ENCODE measurements at regions not wholly inside any gene's neighbourhood (a gene's known extent, or its start where the extent isn't known, plus 50 kb on each side); places are given as distances from the start of the nearest gene placed in this dataset.

DNA sequence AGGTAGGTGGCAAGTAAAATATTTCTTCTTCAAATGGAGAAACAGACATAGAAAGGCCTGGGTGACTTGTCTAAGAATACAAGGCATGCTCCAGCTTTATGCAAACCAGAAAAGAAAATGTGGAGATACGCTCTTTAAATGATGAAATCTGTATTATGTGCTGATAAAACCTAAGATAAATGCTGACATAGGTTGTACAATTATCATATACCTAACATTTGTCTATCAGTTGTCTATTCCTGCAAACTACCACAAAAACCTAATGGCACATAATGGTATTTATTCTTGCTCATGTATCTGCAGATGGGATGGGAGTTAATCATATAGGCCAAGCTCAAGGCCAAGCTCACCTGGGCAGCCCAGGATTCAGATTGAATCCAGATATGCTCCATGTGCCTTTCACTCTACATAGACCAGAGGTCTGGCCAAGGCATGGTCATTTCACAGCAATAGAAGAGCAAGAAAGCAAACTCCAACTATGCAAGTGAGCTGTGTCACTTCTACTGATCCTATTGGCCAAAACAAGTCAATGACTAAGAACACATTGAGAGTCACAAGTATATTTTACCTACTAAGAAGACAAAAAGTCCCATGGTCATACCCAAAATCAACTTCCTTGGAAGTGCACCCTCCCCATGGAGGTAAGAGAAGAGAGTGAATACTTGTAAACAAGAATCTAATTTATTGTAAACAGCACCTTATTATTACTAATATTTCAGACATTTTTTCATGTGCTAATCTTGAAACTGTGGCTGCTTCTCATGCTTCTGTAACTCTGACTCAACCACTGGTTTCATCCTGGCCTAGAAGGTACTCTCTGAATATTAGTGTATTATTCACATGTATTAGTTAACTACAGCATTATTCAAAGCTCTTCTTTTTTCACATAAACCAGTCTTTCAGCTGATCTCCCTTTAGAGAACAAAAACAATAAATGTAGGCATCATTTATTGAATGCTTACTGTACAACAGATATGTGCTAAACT, 270.7 kb upstream of the SOX9 start:
- CTCF ChIA-PET: no interaction called here
- H3K9me3 Mint-ChIP-seq: peaks cover 0 to 10% (median 5%) of the 10 kb centered on the region in 5 donors
- no peak overlapping the region for H3K4me3 ChIP-seq (ENCODE audit: low read length)
- H3K27me3 ChIP-seq (ENCODE audit: insufficient read depth, low read length, poor library complexity, severe bottlenecking): no peaks in the 10 kb centered on the region
- no peak for DNase-seq
- H3K36me3 ChIP-seq (ENCODE audit: insufficient read depth, low read length): no peaks in the 10 kb centered on the region
- H3K4me1 ChIP-seq (ENCODE audit: insufficient read depth, low read length): no peaks in the 10 kb centered on the region
- no peak overlapping the region for H3K27ac ChIP-seq (ENCODE audit: low read depth, low read length)
- POLR2A ChIA-PET: no interaction called here
- H3K36me3 Mint-ChIP-seq: no peaks in the 10 kb centered on the region
- H3K9me3 ChIP-seq (ENCODE audit: low read length): no peaks in the 10 kb centered on the region
- H3K27me3 Mint-ChIP-seq: peaks cover 0 to 2% of the 10 kb centered on the region in 2 donors
- H3K27ac Mint-ChIP-seq: no peak overlapping the region
- no peak overlapping the region for H3K4me3 Mint-ChIP-seq
- H3K4me1 Mint-ChIP-seq: no peaks in the 10 kb centered on the region

DNA sequence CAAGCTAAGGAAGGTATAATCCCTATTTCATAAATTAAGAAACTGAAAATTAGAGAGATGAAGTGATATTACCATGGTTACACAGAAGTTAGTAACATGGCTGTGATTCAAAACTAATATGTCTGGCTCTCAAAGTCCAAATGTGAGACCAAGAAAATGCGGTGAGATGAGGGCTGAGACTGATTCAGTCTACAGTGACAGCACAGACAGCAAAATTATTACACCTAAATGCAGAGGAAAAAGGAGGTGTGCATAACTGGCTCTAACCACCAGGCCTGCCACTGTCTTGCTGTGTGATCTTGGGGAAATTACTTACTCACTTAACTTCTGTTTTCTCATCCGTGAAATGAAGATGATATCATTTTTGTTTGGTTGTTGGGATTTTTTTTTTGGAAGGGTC, 270.0 kb upstream of the SOX9 start:
- no peaks in the 10 kb centered on the region for H3K27me3 ChIP-seq (ENCODE audit: insufficient read depth, low read length, poor library complexity, severe bottlenecking)
- H3K4me3 ChIP-seq (ENCODE audit: low read length): no peak overlapping the region
- Mint-ChIP-seq H3K27ac (no peak overlapping the region), H3K4me1 (no peaks in the 10 kb centered on the region), H3K4me3 (no peak overlapping the region), H3K36me3 (no peaks in the 10 kb centered on the region), H3K9me3 (peaks cover 0 to 9% (median 5%) of the 10 kb centered on the region in 5 donors), H3K27me3 (peaks cover 0 to 2% of the 10 kb centered on the region in 2 donors)
- no peaks in the 10 kb centered on the region for H3K36me3 ChIP-seq (ENCODE audit: insufficient read depth, low read length)
- no peaks in the 10 kb centered on the region for H3K4me1 ChIP-seq (ENCODE audit: insufficient read depth, low read length)
- H3K9me3 ChIP-seq (ENCODE audit: low read length): no peaks in the 10 kb centered on the region
- no peak overlapping the region for H3K27ac ChIP-seq (ENCODE audit: low read depth, low read length)
- CTCF ChIA-PET: no interaction called here
- POLR2A ChIA-PET: no interaction called here
- no peak for DNase-seq

- Histone ChIP-seq H3K9me3 (ENCODE audit: low read length) (no peaks in the 10 kb centered on the region), H3K4me3 (ENCODE audit: low read length) (no peak overlapping the region), H3K27me3 (ENCODE audit: insufficient read depth, low read length, poor library complexity, severe bottlenecking) (no peaks in the 10 kb centered on the region), H3K4me1 (ENCODE audit: insufficient read depth, low read length) (no peaks in the 10 kb centered on the region), H3K27ac (ENCODE audit: low read depth, low read length) (no peak overlapping the region), H3K36me3 (ENCODE audit: insufficient read depth, low read length) (no peaks in the 10 kb centered on the region)
- peaks cover 0 to 2% of the 10 kb centered on the region in 2 donors for H3K27me3 Mint-ChIP-seq
- H3K36me3 Mint-ChIP-seq: no peaks in the 10 kb centered on the region
- no peaks in the 10 kb centered on the region for H3K4me1 Mint-ChIP-seq
- CTCF ChIA-PET: no interaction called here
- no peak for DNase-seq
- H3K27ac Mint-ChIP-seq: no peak overlapping the region
- POLR2A ChIA-PET: no interaction called here
- no peak overlapping the region for H3K4me3 Mint-ChIP-seq
- H3K9me3 Mint-ChIP-seq: peaks cover 0 to 5% (median 3%) of the 10 kb centered on the region in 5 donors
These were observed 265.8 kb upstream of the SOX9 start for GRCh38 chr17:71855010-71855409.

DNA sequence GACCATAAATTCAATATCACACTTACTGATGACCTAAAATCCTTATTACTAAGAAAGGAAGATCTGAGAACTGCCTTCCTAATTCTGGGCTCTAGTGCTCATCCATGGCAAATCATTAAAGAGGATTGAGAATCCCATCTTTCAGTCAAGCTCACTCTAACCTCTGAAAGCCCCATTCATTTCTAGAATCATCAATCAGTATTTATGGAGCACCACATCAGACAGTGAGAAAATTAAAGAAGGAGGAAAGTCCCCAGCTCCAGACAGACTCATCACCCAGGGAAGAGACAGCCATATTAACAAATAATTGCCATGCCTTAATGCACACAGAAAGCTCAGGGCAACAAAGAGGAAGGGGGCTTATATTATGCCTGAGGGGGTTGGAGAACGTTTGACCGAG, 256.1 kb upstream of the SOX9 start:
- Mint-ChIP-seq H3K27me3 (peaks cover 0 to 1% of the 10 kb centered on the region in 2 donors), H3K27ac (no peak overlapping the region), H3K9me3 (peaks cover 0 to 4% (median 2%) of the 10 kb centered on the region in 5 donors), H3K4me3 (no peak overlapping the region), H3K36me3 (no peaks in the 10 kb centered on the region), H3K4me1 (no peaks in the 10 kb centered on the region)
- H3K4me3 ChIP-seq (ENCODE audit: low read length): no peak overlapping the region
- H3K27ac ChIP-seq (ENCODE audit: low read depth, low read length): no peak overlapping the region
- ChIA-PET POLR2A (no interaction called here), CTCF (no interaction called here)
- no peak for DNase-seq
- no peaks in the 10 kb centered on the region for H3K4me1 ChIP-seq (ENCODE audit: insufficient read depth, low read length)
- H3K9me3 ChIP-seq (ENCODE audit: low read length): no peaks in the 10 kb centered on the region
- H3K36me3 ChIP-seq (ENCODE audit: insufficient read depth, low read length): no peaks in the 10 kb centered on the region
- H3K27me3 ChIP-seq (ENCODE audit: insufficient read depth, low read length, poor library complexity, severe bottlenecking): no peaks in the 10 kb centered on the region

GRCh38 chr17:71866095-71866494, 254.7 kb upstream of the SOX9 start:
- POLR2A ChIA-PET: no interaction called here

GRCh38 chr17:71869293-71869692, 251.5 kb upstream of the SOX9 start:
- Histone ChIP-seq H3K4me1 (ENCODE audit: insufficient read depth, low read length) (no peaks in the 10 kb centered on the region), H3K27me3 (ENCODE audit: insufficient read depth, low read length, poor library complexity, severe bottlenecking) (no peaks in the 10 kb centered on the region), H3K27ac (ENCODE audit: low read depth, low read length) (no peak overlapping the region), H3K36me3 (ENCODE audit: insufficient read depth, low read length) (no peaks in the 10 kb centered on the region), H3K4me3 (ENCODE audit: low read length) (no peak overlapping the region), H3K9me3 (ENCODE audit: low read length) (no peaks in the 10 kb centered on the region)
- Mint-ChIP-seq H3K36me3 (no peaks in the 10 kb centered on the region), H3K4me3 (no peak overlapping the region), H3K27me3 (peaks cover 0 to 1% of the 10 kb centered on the region in 2 donors), H3K27ac (no peak overlapping the region), H3K4me1 (no peaks in the 10 kb centered on the region), H3K9me3 (peaks cover 0 to 5% (median 2%) of the 10 kb centered on the region in 5 donors)
- ChIA-PET POLR2A (no interaction called here), CTCF (no interaction called here)
- no peak for DNase-seq

More at GRCh38 chr17:71866095-71866494, 254.7 kb upstream of the SOX9 start:
- Mint-ChIP-seq H3K4me3 (no peak overlapping the region), H3K27ac (peak overlapping the region in 1 of 8 donors; percentile 66), H3K36me3 (no peaks in the 10 kb centered on the region), H3K27me3 (peaks cover 0 to 1% of the 10 kb centered on the region in 2 donors), H3K9me3 (peaks cover 0 to 3% (median 0%) of the 10 kb centered on the region in 5 donors), H3K4me1 (no peaks in the 10 kb centered on the region)
- H3K9me3 ChIP-seq (ENCODE audit: low read length): no peaks in the 10 kb centered on the region
- no peaks in the 10 kb centered on the region for H3K27me3 ChIP-seq (ENCODE audit: insufficient read depth, low read length, poor library complexity, severe bottlenecking)
- H3K4me1 ChIP-seq (ENCODE audit: insufficient read depth, low read length): no peaks in the 10 kb centered on the region
- no peak overlapping the region for H3K4me3 ChIP-seq (ENCODE audit: low read length)
- H3K27ac ChIP-seq (ENCODE audit: low read depth, low read length): no peak overlapping the region
- no peak for DNase-seq
- no peaks in the 10 kb centered on the region for H3K36me3 ChIP-seq (ENCODE audit: insufficient read depth, low read length)
- CTCF ChIA-PET: no interaction called here

- no peak overlapping the region for H3K4me3 Mint-ChIP-seq
- H3K9me3 Mint-ChIP-seq: peaks cover 0 to 5% (median 3%) of the 10 kb centered on the region in 5 donors
- H3K4me1 Mint-ChIP-seq: no peaks in the 10 kb centered on the region
- no peak overlapping the region for H3K27ac Mint-ChIP-seq
- DNase-seq: no peak
- POLR2A ChIA-PET: no interaction called here
- H3K36me3 Mint-ChIP-seq: peaks cover 0 to 3% (median 0%) of the 10 kb centered on the region in 3 donors
- Histone ChIP-seq H3K4me3 (ENCODE audit: low read length) (no peak overlapping the region), H3K27me3 (ENCODE audit: insufficient read depth, low read length, poor library complexity, severe bottlenecking) (no peaks in the 10 kb centered on the region), H3K27ac (ENCODE audit: low read depth, low read length) (no peak overlapping the region), H3K36me3 (ENCODE audit: insufficient read depth, low read length) (no peaks in the 10 kb centered on the region), H3K4me1 (ENCODE audit: insufficient read depth, low read length) (no peaks in the 10 kb centered on the region), H3K9me3 (ENCODE audit: low read length) (no peaks in the 10 kb centered on the region)
- peaks cover 0 to 1% of the 10 kb centered on the region in 2 donors for H3K27me3 Mint-ChIP-seq
- CTCF ChIA-PET: no interaction called here
These were observed 250.8 kb upstream of the SOX9 start for GRCh38 chr17:71869841-71870545.

DNA sequence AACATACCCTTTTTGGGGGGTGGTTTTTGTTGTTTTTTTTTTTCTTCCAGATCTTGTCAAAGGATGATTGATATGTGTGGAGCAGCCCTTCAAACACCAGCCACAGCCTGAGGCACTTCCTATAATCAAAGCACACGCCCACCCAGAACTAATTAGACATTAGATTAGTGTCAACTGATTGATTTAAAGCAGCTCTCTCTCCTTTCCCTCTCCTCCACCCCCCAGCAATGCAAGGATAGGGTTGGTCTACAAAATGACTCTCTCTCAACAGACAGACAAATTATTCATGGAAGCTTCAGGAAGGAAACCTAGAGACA, 250.3 kb upstream of the SOX9 start:
- no peak overlapping the region for H3K4me3 Mint-ChIP-seq
- no peak overlapping the region for H3K4me3 ChIP-seq (ENCODE audit: low read length)
- no peaks in the 10 kb centered on the region for H3K4me1 ChIP-seq (ENCODE audit: insufficient read depth, low read length)
- H3K27me3 ChIP-seq (ENCODE audit: insufficient read depth, low read length, poor library complexity, severe bottlenecking): no peaks in the 10 kb centered on the region
- peaks cover 0 to 5% (median 3%) of the 10 kb centered on the region in 5 donors for H3K9me3 Mint-ChIP-seq
- no peaks in the 10 kb centered on the region for H3K4me1 Mint-ChIP-seq
- ChIA-PET CTCF (no interaction called here), POLR2A (no interaction called here)
- H3K27me3 Mint-ChIP-seq: peaks cover 0 to 1% of the 10 kb centered on the region in 2 donors
- no peak for DNase-seq
- H3K27ac Mint-ChIP-seq: no peak overlapping the region
- H3K27ac ChIP-seq (ENCODE audit: low read depth, low read length): no peak overlapping the region
- H3K36me3 Mint-ChIP-seq: peaks cover 0 to 3% (median 0%) of the 10 kb centered on the region in 3 donors
- H3K9me3 ChIP-seq (ENCODE audit: low read length): no peaks in the 10 kb centered on the region
- no peaks in the 10 kb centered on the region for H3K36me3 ChIP-seq (ENCODE audit: insufficient read depth, low read length)

All from CD8-positive, alpha-beta memory T cell (primary cell).